Endometrium (tissue), 2 donors: ENCODE measurements at regions not wholly inside any gene's neighbourhood (a gene's known extent, or its start where the extent isn't known, plus 50 kb on each side); places are given as distances from the start of the nearest gene placed in this dataset.

Source experiments
- FAIRE-seq: peaks from 2 replicates; lab custom pipeline; 2012; peaks lifted over from hg19 to GRCh38; lab: Jason Lieb, UNC
- donor health status: control.
- donor health status: control.

GRCh38 chr6:170212956-170213636 lies 77.8 kb downstream of the DLL1 start:
- no peak for FAIRE-seq

- FAIRE-seq: no peak
Observed at GRCh38 chr6:170212051-170212756, 78.7 kb downstream of the DLL1 start.

- FAIRE-seq: no peak
Observed at GRCh38 chr6:170211404-170212025, 79.4 kb downstream of the DLL1 start.

- no peak for FAIRE-seq
Observed at GRCh38 chr6:170210651-170211403, 80.1 kb downstream of the DLL1 start.

- no peak for FAIRE-seq
Observed at GRCh38 chr6:170210026-170210390, 80.9 kb downstream of the DLL1 start.

GRCh38 chr6:170209354-170210025 lies 81.4 kb downstream of the DLL1 start:
- no peak for FAIRE-seq

DNA sequence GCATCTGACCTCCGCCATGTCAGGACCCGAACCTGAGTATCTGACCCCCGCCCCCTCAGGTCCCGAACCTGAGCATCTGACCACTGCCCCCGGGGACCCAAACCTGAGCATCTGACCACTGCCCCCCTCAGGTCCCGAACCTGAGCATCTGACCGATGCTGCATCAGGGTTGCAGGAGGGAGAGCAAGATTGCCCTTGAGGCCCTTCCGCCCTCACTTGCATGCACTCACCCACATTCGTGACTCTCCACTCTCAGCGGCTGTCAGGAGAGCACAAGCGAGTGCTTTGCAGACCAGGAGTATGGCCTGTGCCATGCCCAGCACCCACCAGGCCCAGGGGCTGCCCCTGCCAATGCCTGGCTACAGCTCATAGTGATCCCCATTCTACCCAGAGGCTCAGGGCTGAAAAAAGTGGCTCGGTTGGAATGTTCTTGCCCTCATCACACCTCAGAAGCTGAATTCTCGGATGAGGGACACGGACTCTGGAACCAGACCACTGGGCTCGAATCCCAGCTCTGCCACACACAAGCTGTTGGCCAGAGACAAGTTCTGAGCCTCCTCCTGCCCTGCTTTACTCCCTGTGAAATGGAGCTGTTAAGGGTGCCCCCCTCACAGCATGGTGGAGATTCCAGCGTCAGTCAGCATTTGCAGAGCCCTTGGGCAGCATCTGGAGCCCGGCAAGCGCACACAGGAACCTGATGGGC lies 82.1 kb downstream of the DLL1 start:
- FAIRE-seq: no peak

GRCh38 chr6:170208182-170208601 lies 82.7 kb downstream of the DLL1 start:
- no peak for FAIRE-seq

DNA sequence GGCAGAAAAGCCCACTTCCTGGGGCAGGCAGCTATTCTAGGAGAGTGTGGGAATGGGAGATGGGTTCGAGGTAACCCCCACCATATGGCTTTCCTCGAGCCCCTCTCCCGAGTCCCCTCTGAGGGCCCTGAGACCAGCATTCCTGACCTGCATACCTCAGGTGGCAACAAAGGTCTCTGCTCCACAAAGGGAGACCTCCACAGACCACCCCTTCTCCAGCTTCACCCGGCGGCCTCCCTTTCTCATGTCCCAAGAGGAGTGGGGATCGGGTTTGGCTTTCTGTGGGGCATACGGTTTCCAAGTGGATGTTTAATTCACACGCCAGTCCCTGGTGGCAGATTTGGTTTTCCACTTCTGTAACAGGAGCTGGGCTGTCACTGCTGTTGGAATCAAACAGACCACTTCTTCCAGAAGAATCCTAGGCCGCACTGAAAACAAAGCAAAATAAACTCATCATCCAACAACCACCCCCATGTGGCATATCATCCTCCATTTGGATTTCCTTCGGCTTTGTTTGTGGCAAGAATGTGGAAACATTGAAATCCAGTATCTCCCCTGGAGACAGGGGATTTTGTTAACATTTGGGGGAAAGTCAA lies 83.2 kb downstream of the DLL1 start:
- FAIRE-seq: no peak

- FAIRE-seq: no peak
Observed at GRCh38 chr6:170206851-170207431, 83.9 kb downstream of the DLL1 start.

DNA sequence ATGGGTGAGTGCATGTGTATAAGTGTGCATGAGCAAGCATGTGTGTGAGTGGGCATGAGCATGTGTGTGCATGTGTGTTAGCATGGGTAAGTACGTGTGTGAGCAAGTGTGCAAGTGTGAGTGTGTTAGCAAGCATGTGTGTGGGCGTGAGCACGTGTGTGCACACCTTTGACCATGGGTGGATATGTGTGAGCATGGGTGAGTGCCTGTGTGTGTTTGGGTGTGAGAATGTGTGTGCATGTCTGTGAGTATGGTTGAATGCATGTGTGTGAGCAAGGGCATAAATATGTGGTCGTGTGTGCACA lies 84.6 kb downstream of the DLL1 start:
- FAIRE-seq: no peak

DNA sequence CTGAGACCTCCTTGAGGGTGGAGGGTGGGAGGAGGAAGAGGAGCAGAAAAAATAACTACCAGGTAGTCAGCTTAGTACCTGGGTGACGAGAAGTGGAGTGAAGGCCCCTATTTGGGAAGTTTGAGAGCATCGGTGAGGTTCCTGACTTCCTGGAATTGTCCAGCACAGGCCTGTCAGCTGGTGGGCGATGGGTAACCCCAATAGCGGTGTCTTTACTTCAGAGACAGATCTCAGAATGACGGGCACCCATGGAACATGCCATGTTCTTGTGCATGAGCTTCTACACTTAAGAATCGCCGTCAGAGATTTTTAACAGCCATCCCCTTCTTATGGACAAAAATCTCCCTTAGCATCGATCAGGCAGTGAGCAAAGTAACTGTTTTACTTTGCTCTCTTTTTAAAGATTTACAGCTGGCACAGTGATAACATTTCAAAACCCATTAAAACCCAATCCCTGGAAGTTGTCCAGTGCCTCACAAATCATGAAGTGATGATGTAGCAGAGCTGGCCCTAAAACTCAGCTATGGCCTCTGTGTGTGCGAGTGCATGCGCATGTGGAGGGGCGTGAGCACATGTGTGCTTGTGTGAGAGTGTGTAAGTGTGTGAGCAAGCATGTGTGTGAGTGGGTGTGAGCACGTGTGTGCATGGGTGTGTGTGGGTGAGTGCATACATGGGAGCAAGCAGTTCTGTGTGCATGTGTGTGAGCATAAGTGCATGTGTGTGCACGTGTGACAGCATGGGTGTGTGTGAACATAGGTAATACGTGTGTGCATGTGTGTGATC lies 85.2 kb downstream of the DLL1 start:
- FAIRE-seq: no peak

DNA sequence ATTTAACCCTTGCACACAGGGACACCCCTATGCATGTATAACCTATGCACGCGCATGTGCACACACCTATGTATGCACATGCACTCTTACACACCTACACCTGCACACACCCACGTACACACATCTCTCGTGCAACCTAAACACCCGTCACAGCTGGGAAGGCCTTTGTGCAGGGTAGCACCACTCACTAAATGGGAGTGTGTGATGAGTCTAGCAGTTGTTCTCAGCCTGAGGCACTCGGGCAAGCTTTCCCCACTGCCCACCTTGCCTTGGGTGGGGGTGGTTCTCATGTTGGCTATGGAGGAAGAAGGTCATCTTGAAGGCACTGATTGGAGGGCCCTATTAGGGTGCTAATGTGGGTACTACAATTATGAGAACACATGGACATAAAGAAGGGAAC lies 85.8 kb downstream of the DLL1 start:
- no peak for FAIRE-seq

GRCh38 chr6:170203212-170203611 lies 87.7 kb downstream of the DLL1 start:
- FAIRE-seq: no peak

DNA sequence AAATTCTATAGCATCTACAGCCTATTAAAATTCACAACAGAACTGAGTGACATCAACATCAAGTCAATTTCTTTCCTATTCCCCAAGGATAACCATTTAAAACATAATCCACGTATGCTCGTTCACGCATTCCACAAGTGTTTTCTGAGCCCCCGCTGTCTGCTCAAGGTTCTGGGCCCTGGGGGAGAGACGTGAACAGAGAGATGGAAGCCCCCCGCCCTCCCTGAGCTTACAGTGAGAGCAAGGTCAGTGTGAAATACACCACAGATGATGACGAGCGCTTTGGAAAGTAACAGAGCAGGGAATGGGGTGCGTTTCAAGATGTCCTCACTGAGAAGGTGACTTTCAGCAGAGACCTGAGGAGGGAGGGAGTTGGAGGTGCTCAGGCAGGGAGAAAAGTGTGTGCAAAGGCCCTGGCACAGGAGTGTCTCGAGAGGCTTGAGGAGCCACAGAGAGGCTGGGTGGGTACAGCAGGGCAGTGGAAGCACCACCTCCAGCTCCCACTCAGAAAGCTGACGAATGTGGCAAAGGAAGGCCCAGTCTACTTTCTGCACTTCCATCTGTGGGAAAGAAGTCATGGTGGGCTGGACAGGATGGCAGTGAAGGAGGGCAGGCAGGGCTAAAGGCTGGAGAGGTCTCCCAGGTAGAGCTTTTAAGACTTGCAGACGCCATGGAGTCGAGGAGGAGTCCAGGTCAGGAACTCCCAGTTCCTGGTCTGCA lies 88.3 kb downstream of the DLL1 start:
- no peak for FAIRE-seq

DNA sequence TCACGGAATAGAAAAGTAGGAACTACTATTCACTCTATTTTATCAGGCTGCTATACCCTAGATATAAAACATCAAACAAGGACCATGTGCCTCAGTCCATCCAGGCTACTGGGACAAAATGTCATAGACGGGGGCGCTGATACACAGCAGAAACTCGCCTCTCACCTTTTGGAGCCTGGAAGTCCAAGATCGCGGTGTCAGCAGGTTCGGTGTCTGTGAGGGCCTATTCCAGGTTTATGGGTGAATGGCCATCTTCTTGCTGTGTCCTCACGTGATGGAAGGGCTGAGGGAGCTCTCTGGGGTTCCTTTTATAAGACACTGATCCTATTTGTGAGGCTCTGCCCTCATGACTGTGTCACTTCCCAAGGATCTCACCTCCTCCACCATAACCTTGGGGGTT lies 89.5 kb downstream of the DLL1 start:
- no peak for FAIRE-seq

DNA sequence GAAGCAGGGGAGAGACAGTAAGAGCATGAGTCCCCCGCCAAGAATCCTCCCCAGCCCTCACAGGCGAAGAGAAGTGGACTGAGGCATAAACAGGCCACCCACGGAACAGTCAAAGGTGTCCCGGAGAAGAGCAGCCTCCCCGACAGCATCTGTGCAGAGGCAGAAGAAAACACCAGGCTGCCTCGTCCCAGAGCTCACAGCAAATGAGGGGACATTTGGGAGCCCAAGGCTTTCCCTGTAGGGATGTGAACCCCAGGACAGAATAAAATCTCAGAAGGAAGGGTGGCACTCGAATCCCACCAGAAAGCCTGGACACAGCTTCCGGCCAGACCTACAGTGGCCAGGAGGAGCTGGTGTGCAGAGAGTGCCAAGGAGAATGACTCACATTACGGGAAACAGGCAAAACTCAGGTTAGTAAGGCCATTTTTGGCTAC lies 90.4 kb downstream of the DLL1 start:
- FAIRE-seq: no peak

- FAIRE-seq: no peak
Observed at GRCh38 chr6:170199716-170200115, 91.2 kb downstream of the DLL1 start.

- FAIRE-seq: peak; percentile 18
Observed at GRCh38 chr6:170198298-170198697, 92.6 kb downstream of the DLL1 start.
